ENCODE measurements at regions not wholly inside any gene's neighbourhood (a gene's known extent, or its start where the extent isn't known, plus 50 kb on each side); places are given as distances from the start of the nearest gene placed in this dataset.

DNA sequence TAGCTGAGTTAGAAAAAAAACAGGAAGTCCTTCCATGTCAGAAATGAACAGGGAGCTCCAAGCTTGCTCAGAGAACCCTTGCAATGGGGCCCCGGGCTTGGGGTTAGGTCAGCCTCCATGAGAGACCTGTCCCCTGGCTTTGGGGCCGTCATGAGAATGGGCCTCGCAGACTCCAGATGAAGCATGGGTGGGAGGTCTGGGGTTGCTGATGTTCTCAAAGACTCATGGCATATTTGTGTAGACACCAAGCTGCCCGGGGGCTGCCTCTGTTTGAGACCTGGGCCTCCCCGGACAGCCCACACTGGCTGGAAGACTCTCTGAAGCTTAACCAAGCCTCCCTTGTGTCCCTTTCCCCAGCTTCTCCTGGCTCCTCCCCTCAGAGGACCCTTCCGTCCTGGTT, 186.3 kb downstream of the IRX2 start:
- no peak overlapping the region for H3K27ac ChIP-seq (ENCODE audit: low read length)
- H3F3A ChIP-seq (ENCODE audit: insufficient read depth, low read length): no peaks in the 10 kb centered on the region
- no peaks in the 10 kb centered on the region for H4K20me1 ChIP-seq (ENCODE audit: insufficient read depth, low read length)
- H3K9ac ChIP-seq (ENCODE audit: low read length): no peak overlapping the region
- no peaks in the 10 kb centered on the region for H3K9me2 ChIP-seq (replicated peaks; ENCODE audit: insufficient read depth, low read length)
- no peak for DNase-seq
- H3K36me3 ChIP-seq (replicated peaks; ENCODE audit: insufficient read depth, low read length): no peaks in the 10 kb centered on the region
- no peaks in the 10 kb centered on the region for H3K9me3 ChIP-seq (replicated peaks; ENCODE audit: insufficient read depth, low read length)
- no peak overlapping the region for H3K4me3 ChIP-seq (ENCODE audit: low read length)
- H2AFZ ChIP-seq (ENCODE audit: low read length): no peak overlapping the region
- no peaks in the 10 kb centered on the region for H3K79me2 ChIP-seq (ENCODE audit: low read length)
- no peaks in the 10 kb centered on the region for H3K27me3 ChIP-seq (replicated peaks; ENCODE audit: insufficient read depth, low read length)
- H3K4me1 ChIP-seq (ENCODE audit: low read length): no peaks in the 10 kb centered on the region
- H3K4me2 ChIP-seq (ENCODE audit: low read depth, low read length): no peak overlapping the region
- no peak for TF ChIP-seq EZH2 (optimal IDR thresholded peaks at IDR 0.05; ENCODE audit: low read depth, low read length)
- TF ChIP-seq CTCF (IDR thresholded peaks at IDR 0.05; ENCODE audit: low read length): no peak
- no peak for TF ChIP-seq EZH2phosphoT487 (IDR thresholded peaks at IDR 0.05; ENCODE audit: low read length)

DNA sequence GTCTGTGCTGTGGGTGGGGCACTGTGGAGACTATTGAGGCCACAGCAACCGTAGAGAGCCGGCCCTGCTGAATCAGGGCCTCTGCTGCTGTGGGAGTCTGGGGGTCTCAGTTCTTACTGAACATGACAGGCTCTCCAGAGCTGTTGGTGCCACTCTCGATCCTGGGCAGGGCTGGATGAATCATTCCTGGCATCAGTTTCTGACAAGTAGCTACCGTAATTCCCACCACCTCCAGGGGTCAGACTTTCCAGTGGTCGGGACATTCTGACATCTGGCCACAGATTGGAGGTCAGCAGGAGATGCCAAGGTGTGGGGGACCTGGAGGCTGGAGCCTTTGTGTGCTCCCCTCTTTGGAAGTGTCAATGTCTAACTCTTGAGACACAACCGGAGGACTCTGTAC, 188.4 kb downstream of the IRX2 start:
- H2AFZ ChIP-seq (ENCODE audit: low read length): no peak overlapping the region
- no peak overlapping the region for H3K27ac ChIP-seq (ENCODE audit: low read length)
- no peaks in the 10 kb centered on the region for H3K27me3 ChIP-seq (replicated peaks; ENCODE audit: insufficient read depth, low read length)
- no peaks in the 10 kb centered on the region for H4K20me1 ChIP-seq (ENCODE audit: insufficient read depth, low read length)
- no peak for DNase-seq
- no peaks in the 10 kb centered on the region for H3F3A ChIP-seq (ENCODE audit: insufficient read depth, low read length)
- no peaks in the 10 kb centered on the region for H3K4me1 ChIP-seq (ENCODE audit: low read length)
- H3K9me3 ChIP-seq (replicated peaks; ENCODE audit: insufficient read depth, low read length): no peaks in the 10 kb centered on the region
- no peaks in the 10 kb centered on the region for H3K79me2 ChIP-seq (ENCODE audit: low read length)
- H3K9ac ChIP-seq (ENCODE audit: low read length): no peak overlapping the region
- H3K4me2 ChIP-seq (ENCODE audit: low read depth, low read length): no peak overlapping the region
- H3K4me3 ChIP-seq (ENCODE audit: low read length): no peak overlapping the region
- no peaks in the 10 kb centered on the region for H3K36me3 ChIP-seq (replicated peaks; ENCODE audit: insufficient read depth, low read length)
- H3K9me2 ChIP-seq (replicated peaks; ENCODE audit: insufficient read depth, low read length): no peaks in the 10 kb centered on the region
- TF ChIP-seq EZH2 (optimal IDR thresholded peaks at IDR 0.05; ENCODE audit: low read depth, low read length) (no peak), EZH2phosphoT487 (IDR thresholded peaks at IDR 0.05; ENCODE audit: low read length) (no peak), CTCF (IDR thresholded peaks at IDR 0.05; ENCODE audit: low read length) (no peak)

- Histone ChIP-seq H3K9ac (ENCODE audit: low read length) (no peak overlapping the region), H4K20me1 (ENCODE audit: insufficient read depth, low read length) (no peaks in the 10 kb centered on the region), H2AFZ (ENCODE audit: low read length) (no peak overlapping the region), H3K9me2 (replicated peaks; ENCODE audit: insufficient read depth, low read length) (no peaks in the 10 kb centered on the region), H3F3A (ENCODE audit: insufficient read depth, low read length) (no peaks in the 10 kb centered on the region), H3K36me3 (replicated peaks; ENCODE audit: insufficient read depth, low read length) (no peaks in the 10 kb centered on the region), H3K27me3 (replicated peaks; ENCODE audit: insufficient read depth, low read length) (no peaks in the 10 kb centered on the region), H3K9me3 (replicated peaks; ENCODE audit: insufficient read depth, low read length) (no peaks in the 10 kb centered on the region), H3K4me2 (ENCODE audit: low read depth, low read length) (no peak overlapping the region), H3K4me3 (ENCODE audit: low read length) (no peak overlapping the region), H3K27ac (ENCODE audit: low read length) (no peak overlapping the region), H3K79me2 (ENCODE audit: low read length) (no peaks in the 10 kb centered on the region), H3K4me1 (ENCODE audit: low read length) (no peaks in the 10 kb centered on the region)
- no peak for DNase-seq
- TF ChIP-seq CTCF (IDR thresholded peaks at IDR 0.05; ENCODE audit: low read length): no peak
- no peak for TF ChIP-seq EZH2 (optimal IDR thresholded peaks at IDR 0.05; ENCODE audit: low read depth, low read length)
- no peak for TF ChIP-seq EZH2phosphoT487 (IDR thresholded peaks at IDR 0.05; ENCODE audit: low read length)
Observed at GRCh38 chr5:2562036-2562435, 189.4 kb downstream of the IRX2 start.
